Femur (tissue), 1 donor: ENCODE measurements at regions not wholly inside any gene's neighbourhood (a gene's known extent, or its start where the extent isn't known, plus 50 kb on each side); places are given as distances from the start of the nearest gene placed in this dataset.
"Not testable (repeated sequence)": the region's sequence is repeated elsewhere in the genome, so short reads cannot be mapped to it uniquely, and the experiment has no call there.

Source experiments
- DNase-seq: peaks from one replicate; pipeline ENCODE4 v3.0.0-alpha.2; 2017

- no peak for DNase-seq
These were observed 243.9 kb downstream of the ZNF608 start for GRCh38 chr5:124502551-124502950.

- DNase-seq: not testable (repeated sequence)
These were observed 246.6 kb downstream of the ZNF608 start for GRCh38 chr5:124499818-124500217.

GRCh38 chr5:124496968-124497367, 249.5 kb downstream of the ZNF608 start:
- DNase-seq: not testable (repeated sequence)

GRCh38 chr5:124494540-124495116, 251.8 kb downstream of the ZNF608 start:
- no peak for DNase-seq

GRCh38 chr5:124492444-124493224, 253.8 kb downstream of the ZNF608 start:
- no peak for DNase-seq

GRCh38 chr5:124490315-124490714, 256.1 kb downstream of the ZNF608 start:
- not testable (repeated sequence) for DNase-seq

GRCh38 chr5:124481419-124481818, 265.0 kb downstream of the ZNF608 start:
- DNase-seq: no peak

- DNase-seq: no peak
These were observed 265.5 kb downstream of the ZNF608 start for GRCh38 chr5:124480964-124481363.

- no peak for DNase-seq
These were observed 266.4 kb downstream of the ZNF608 start for GRCh38 chr5:124480022-124480421.

GRCh38 chr5:124478264-124478663, 268.2 kb downstream of the ZNF608 start:
- no peak for DNase-seq

GRCh38 chr5:124477577-124477976, 268.9 kb downstream of the ZNF608 start:
- DNase-seq: no peak

- no peak for DNase-seq
These were observed 269.4 kb downstream of the ZNF608 start for GRCh38 chr5:124477062-124477461.

GRCh38 chr5:124474528-124475215, 271.8 kb downstream of the ZNF608 start:
- no peak for DNase-seq

- no peak for DNase-seq
These were observed 277.6 kb downstream of the ZNF608 start for GRCh38 chr5:124468671-124469411.

GRCh38 chr5:124467745-124468144, 278.7 kb downstream of the ZNF608 start:
- no peak for DNase-seq

- no peak for DNase-seq
These were observed 280.4 kb downstream of the ZNF608 start for GRCh38 chr5:124466011-124466410.

- no peak for DNase-seq
These were observed 282.6 kb downstream of the ZNF608 start for GRCh38 chr5:124463851-124464250.

- DNase-seq: no peak
These were observed 283.7 kb downstream of the ZNF608 start for GRCh38 chr5:124462751-124463150.

GRCh38 chr5:124461941-124462340, 284.5 kb downstream of the ZNF608 start:
- no peak for DNase-seq

GRCh38 chr5:124461157-124461556, 285.3 kb downstream of the ZNF608 start:
- no peak for DNase-seq

GRCh38 chr5:124460642-124461041, 285.8 kb downstream of the ZNF608 start:
- no peak for DNase-seq

- peak; percentile 29 for DNase-seq
These were observed 286.5 kb downstream of the ZNF608 start for GRCh38 chr5:124459984-124460383.

GRCh38 chr5:124457901-124458300, 288.5 kb downstream of the ZNF608 start:
- DNase-seq: no peak
